Activated T-cell treated with anti-CD3 and anti-CD28 coated beads, Interleukin-2, amount 50 U/mL, for 1 hour (primary cell): ENCODE measurements at regions not wholly inside any gene's neighbourhood (a gene's known extent, or its start where the extent isn't known, plus 50 kb on each side); places are given as distances from the start of the nearest gene placed in this dataset.
"Not testable (repeated sequence)": the region's sequence is repeated elsewhere in the genome, so short reads cannot be mapped to it uniquely, and the experiment has no call there.

ENCODE experiments used
- DNase-seq: peaks from one replicate; pipeline ENCODE4 v3.0.0-alpha.2; 2020

- no peak for DNase-seq
These were observed 1311.3 kb upstream of the TMEFF2 start for GRCh38 chr2:193506035-193506434.

- no peak for DNase-seq
These were observed 1310.9 kb upstream of the TMEFF2 start for GRCh38 chr2:193505620-193506019.

DNA sequence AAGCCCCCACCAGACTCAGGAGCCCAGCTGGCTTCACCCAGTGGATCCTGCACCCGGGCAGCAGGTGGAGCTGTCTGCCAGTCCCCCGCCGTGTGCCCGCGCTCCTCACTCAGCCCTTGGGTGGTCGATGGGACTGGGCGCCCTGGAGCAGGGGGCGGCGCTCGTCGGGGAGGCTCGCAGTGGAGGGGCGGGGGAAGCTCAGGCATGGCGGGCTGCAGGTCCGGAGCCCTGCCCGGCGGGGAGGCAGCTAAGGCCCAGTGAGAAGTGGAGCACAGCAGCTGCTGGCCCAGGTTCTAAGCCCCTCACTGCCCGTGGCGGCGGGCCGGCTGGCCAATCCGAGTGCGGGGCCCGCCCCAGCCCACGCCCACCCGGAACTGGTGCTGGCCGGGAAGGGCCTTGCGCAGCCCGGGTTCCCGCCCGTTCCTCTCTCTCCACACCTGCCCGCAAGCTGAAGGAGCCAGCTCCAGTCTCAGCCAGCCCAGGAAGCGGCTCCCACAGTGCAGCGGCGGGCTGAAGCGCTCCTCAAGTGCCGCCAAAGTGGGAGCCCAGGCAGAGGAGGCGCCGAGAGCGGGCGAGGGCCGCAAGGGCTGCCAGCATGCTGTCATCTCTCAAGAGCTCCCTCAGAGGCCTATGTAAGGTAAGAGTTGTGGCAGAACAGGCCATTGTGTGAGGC lies 1307.8 kb upstream of the TMEFF2 start:
- DNase-seq, result no peak

- DNase-seq, result no peak
These were observed 1302.1 kb upstream of the TMEFF2 start for GRCh38 chr2:193496786-193497185.

DNA sequence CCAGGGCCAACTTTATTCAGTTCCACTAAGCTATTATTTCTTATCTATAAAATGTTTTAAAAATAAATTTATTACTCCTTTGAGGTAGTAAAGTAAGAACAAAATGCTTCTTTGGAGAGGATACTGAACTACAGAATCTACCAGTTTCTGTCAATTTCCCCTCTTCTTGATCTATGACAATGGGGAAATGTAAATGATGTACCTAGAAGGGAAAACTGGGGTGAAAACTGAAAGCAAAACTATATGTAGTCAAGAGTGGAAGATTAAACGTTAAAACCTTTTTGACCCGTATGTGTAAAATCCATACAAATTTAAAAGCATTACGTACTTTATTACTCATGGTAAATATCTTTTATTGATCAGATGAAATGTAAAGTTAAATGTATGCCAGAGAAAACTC lies 1287.8 kb upstream of the TMEFF2 start:
- DNase-seq, result no peak

GRCh38 chr2:193480187-193480586 lies 1285.5 kb upstream of the TMEFF2 start:
- DNase-seq, result no peak

- no peak for DNase-seq
These were observed 1281.6 kb upstream of the TMEFF2 start for GRCh38 chr2:193476171-193476800.

- DNase-seq, result no peak
These were observed 1280.3 kb upstream of the TMEFF2 start for GRCh38 chr2:193475038-193475437.

DNA sequence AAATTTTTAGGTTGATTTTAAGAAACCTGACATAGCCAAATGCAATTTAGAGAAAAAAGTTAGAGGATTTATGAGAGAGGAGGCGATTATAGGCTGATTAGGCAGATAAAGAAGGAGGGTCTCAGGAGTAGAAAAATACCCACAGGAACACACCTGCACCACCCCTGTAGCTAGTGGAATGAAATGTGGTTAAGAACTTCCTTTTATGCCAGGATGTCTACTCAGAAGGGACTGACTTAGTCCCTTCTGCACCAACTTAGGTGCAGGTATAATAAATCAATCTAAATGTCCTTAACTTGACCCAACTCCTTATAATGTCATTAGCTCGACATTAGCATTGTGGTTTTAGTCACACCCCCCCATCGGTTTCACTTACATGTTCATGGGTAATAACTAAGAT lies 1274.5 kb upstream of the TMEFF2 start:
- DNase-seq, result no peak

- DNase-seq, result no peak
These were observed 1272.7 kb upstream of the TMEFF2 start for GRCh38 chr2:193467276-193467987.

DNA sequence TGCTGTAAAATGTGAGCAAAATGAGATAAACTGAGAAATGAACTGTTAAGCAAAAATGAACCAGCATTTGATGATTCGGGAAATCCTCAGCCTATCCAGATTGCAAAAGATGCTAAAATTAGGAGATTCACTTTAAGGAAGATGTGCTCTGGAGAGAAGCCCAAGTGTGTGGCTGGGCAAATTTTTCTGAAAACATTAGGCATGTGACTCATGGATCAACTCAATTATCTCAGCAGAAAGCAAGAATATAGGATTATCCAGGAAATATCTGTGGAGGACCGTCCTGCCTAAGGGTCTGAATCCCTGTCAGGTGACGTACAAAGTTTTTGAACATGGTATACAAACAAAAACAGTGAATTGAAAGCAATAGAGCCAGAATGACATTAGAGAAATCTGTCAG lies 1268.3 kb upstream of the TMEFF2 start:
- DNase-seq, result no peak

GRCh38 chr2:193462411-193462810 lies 1267.7 kb upstream of the TMEFF2 start:
- DNase-seq, result no peak

DNA sequence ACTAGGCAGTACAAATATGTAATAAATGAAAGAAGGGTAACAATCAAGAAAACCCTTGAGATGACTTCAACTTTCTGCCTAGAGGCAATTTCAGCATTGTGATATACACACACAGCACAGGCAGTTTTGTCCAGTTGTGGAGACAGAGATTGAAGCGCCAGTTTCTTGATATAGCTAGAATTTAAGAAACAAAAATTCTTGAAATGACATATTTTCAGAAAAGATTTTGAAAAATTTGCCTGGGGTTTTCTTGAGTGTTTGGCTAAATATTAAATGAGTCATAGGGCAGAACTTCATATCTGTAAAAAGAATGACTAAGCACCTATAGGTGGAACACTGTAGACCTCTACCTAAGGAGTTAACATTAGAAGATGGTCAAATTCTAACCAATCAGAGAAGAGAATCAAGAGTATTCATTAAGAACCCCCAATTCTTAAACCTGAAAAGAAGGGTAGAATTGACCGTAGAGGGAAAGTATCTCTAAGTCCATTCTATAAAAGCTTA lies 1266.8 kb upstream of the TMEFF2 start:
- no peak for DNase-seq

DNA sequence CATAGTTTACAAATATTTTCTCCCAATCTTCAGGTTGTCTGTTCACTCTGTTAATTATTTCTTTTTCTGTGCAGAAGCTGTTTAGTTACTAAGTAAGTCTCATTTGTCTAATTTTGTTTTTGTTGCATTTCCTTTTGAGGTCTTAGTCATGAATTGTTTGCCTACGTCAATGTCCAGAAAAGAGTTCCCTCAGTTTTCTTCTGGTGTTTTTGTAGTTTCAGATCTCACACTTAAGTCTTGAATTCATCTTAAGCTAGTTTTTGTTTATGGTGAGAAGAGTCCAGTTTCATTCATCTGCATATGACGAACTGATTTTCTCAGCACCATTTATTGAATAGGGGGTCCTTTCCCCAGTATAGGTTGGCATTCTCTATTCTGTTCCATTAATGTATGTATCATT lies 1252.2 kb upstream of the TMEFF2 start:
- no peak for DNase-seq

DNA sequence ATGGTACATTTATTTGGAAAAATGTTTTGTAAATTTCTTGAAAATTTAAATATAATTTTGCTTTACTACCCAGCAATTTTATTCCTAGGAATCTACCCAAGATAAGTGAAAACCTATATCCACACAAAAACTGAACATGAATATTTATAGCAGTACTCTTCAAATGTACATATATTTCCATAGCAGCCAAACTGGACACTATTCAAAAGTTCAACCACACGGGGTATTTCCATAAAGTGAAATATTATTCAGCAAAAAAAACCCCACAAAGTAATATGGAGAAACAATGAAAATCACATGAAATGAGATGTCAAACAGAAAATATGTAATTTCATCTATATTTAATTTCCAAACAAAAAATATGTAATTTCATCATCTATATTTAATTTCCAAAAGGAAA lies 1247.6 kb upstream of the TMEFF2 start:
- DNase-seq, result no peak

DNA sequence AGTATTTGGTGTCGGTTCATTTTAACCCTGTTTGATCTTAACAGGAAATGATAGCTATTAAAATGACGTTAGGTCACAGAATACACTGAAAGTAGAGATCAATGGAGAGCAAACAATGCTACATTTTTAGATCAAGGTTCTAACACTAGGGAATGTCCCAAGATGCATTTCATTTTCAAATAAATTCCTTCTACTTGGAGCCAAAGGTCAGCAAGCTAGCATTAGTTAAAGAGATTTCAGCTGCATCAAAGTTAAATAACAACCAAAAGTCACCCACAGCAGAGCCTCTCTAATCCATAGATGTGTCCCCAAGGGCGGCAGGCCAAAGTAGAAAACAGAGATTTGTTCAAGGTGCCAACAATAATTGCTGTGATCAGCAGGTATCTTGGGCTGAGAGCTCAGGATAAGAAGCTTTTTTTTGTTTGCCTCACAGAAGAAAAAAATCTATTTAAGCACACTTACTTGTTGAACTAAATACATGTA lies 1233.6 kb upstream of the TMEFF2 start:
- DNase-seq, result no peak

DNA sequence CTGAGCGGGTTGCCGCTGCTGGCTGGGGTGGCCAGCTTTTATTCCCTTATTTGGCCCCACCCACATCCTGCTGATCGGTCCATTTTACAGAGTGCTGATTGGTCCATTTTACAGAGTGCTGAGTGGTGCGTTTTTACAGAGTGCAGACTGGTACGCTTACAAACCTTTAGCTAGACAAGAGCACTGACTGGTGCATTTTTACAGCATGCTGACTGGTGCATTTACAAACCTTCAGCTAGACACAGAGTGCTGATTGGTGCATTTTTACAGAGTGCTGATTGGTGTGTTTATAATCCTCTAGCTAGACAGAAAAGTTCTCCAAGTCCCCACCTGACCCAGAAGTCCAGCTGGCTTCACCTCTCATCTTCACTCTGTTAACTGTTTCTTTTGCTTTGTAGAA lies 1217.6 kb upstream of the TMEFF2 start:
- DNase-seq, result not testable (repeated sequence)

DNA sequence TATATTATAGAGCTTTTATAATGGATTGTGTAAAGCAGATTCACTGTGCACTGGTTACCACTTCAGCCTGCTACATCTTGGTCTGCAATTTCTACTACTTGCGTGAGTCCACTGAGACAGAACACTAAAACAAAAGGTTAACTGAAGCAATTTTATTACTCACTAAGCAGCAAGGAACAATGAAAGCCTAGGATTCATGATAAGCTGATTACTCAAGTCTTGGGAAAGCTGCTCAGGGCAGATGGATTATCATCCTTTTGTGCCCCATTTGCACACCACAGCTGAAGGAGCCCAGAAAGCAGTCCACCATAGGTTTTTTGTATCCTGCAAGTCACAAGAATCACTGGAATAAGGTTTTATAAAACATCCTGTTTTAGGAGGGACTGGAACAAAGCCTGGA lies 1215.2 kb upstream of the TMEFF2 start:
- DNase-seq, result no peak

GRCh38 chr2:193382583-193382982 lies 1187.8 kb upstream of the TMEFF2 start:
- no peak for DNase-seq

DNA sequence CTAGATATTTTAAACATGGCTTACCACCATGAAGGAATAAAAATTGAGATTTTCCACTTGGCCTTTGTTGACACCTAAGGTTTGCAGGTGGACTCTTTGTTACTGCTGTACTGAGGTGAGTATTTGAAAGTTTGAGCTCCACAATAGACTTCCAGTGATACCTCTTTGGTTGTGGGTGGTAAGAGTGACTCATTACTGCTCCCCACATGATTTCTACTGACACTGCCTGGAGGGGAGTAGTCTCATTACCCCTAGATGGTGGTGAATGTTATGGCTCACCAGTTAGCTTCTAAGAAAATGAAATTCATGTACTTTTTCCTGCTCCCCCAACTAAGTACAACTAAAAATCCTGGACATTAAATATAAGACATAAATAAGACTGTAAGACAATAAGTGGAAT lies 1183.1 kb upstream of the TMEFF2 start:
- no peak for DNase-seq

GRCh38 chr2:193373120-193373519 lies 1178.4 kb upstream of the TMEFF2 start:
- no peak for DNase-seq

- DNase-seq, result no peak
These were observed 1176.5 kb upstream of the TMEFF2 start for GRCh38 chr2:193371200-193371599.

DNA sequence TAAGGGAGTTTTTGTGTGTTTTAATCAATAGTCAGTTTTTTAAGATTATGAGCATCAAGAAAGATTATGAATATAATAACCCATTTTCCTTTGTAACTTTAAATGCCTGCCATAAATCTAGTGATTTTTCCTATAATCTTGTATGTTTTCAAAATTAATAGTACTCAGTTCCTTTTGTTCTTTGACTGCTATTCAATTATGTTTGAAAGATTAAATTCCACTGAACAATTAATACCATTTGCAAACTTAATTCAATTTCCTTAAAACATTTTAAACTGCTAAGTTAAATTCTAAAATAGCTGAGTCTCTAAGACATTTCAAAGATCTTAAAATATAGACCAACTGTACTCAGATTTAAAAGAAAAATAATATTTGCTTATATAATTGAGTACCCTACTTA lies 1173.9 kb upstream of the TMEFF2 start:
- DNase-seq, result no peak

DNA sequence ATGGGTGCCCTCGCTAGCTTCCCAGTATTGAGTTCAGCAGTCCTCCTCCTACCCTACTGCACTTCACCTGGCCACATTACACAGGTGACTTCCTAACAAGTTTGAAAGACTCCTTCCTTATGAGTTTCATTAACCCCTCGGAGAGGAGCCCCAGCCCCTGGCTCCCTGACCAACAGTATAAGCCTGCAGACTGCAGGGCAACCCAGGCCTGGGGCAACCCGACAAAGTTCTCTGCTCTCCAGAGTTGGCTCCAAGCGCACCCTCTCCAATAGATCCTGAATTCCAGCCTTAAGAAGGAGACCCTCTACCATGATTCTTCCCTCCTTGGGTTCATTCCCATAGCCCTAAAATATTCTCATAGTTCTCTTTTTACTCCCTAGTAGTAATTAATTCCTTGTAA lies 1162.8 kb upstream of the TMEFF2 start:
- no peak for DNase-seq
